Head of caudate nucleus (tissue), 42 donors: ENCODE measurements at regions not wholly inside any gene's neighbourhood (a gene's known extent, or its start where the extent isn't known, plus 50 kb on each side); places are given as distances from the start of the nearest gene placed in this dataset.
"Not testable (repeated sequence)": the region's sequence is repeated elsewhere in the genome, so short reads cannot be mapped to it uniquely, and the experiment has no call there.

ENCODE experiments used
- DNase-seq, 42 donors: peaks; one replicate each; pipeline versions ENCODE4 v3.0.0 to v3.0.0-alpha.2; 2020 to 2021; ENCODE audit warnings: mixed read lengths in 7 of 42
- intact Hi-C: fragments of 100-400 bp; cut with DNase I; formaldehyde crosslinking; loops from one replicate; pipeline ENCODE4 v1.15.0; 2022

DNA sequence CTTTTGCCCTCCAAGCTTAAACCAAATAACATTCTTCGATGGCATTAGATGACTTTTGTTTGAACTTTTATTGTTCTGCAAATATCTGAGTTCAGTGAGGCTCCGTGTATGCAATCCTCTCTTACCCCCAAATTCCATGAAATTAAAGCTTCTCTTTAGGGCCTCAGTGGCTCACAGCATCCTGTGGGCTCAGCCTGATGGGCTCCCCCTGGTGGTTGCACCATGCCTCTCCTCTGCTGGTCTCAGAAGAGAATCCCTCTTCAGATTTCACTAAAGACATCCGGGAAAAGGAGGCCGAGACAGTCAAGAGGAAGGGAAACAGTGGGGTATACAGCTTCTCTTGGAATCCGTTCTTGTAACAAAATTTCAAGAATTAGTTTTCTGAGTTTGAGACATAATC is 331.6 kb upstream of the NT5E start:
- intact Hi-C loops, result no loop called here
- no peak for DNase-seq

DNA sequence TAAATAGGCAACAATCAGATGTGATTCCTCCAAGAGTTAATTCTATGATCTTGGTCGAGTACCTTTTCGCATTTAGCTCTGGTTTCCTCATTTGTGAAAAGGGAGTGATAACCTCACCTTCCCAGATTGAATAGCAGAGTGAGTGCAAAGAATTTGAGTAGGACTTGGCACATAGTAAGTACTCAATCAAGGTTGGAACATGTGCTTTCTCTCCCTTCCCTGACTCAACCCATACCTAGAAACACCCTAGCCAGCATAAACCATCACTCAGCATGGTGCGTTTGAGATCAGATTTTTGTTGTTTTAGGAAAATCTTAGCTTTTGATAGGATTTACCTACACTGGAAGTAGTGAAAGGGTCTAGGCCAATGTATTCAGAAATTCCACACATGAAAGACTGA is 333.4 kb upstream of the NT5E start:
- intact Hi-C loops, result no loop called here
- DNase-seq, result no peak

DNA sequence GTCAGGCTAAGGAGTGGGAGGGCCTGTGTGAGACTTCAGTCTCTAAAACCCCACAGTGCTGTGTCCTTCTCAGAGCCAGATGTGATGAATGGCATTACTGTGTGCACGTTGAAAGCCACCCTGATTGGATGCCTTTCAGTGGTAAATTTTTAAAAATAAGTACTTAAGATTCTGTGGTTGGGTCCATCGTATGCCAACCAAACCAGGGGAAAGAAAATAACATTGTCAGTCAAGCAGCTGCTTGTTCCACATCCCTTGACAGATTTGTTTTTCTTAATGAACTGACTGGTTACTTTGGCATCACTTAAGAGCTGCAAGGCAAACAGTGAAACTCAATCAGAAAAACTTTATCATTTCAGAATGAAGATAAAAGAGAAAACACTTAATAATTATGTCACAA is 334.0 kb upstream of the NT5E start:
- intact Hi-C loops, result no loop called here
- DNase-seq, result no peak

DNA sequence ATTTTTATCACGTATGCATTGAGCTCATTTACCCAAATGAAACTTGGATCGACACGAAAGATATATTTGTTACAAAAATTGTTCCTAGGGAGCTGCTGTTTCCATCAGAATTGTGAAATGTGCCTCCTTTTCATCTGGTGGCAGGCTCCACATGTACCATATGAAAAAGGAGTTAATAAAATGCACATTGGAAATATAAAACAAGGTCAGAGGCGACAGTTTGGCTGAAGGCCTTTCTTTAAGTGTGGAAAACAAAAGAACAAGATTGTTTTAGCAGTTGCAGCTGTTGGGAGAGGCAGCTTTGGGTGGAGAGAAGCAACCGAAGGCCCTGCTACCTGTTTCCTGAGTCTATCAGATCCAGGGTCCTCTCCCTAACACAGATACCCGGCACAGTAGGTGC is 334.5 kb upstream of the NT5E start:
- intact Hi-C loops, result no loop called here
- DNase-seq, result no peak

DNA sequence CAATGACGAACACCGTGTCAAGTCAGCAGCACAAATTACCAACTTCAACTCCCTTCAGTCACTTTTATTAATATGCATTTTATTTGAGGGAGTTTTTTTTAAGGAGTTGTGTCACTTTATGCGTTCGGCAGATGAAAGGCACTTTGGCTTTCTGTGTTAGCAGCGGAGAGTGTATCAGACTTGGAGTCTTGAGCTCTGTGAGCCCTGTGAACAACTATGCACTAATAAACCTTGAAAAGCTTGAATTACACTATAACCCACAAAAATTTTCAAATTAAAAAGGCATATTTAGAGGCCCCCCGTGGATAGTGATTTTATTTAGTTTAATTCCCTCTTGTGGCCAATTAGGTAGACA is 335.3 kb upstream of the NT5E start:
- intact Hi-C loops, result no loop called here
- DNase-seq, result no peak

DNA sequence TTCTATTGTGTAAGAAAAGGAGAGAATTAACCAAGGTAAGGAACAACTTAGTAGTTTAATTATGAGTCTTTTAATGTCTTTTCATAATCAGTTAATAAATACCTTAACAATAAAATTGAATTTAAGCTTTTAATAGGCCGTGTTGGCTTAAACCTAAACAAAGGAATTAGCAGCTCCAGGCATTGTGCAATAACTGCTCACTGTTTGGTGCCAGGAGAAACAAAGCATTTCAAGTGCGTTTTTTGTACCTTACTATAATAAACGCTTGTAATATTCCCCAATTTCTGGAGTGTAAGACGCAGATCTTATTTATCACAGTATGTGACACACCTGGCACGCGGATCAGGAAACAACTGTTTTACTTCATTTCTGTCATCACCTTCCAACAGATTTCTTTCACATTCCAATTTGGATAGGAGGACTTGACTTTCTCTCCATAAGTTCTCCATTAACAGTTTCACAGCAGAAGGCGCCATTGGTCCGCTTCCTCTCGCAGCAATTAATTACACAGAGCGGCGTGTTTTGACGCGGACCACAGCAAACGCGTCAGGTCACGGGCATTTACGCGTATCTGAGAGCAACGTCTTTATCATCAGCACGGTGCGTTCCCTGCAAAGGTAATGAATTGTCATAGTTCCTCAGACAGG is 335.8 kb upstream of the NT5E start:
- intact Hi-C loops, result no loop called here

DNA sequence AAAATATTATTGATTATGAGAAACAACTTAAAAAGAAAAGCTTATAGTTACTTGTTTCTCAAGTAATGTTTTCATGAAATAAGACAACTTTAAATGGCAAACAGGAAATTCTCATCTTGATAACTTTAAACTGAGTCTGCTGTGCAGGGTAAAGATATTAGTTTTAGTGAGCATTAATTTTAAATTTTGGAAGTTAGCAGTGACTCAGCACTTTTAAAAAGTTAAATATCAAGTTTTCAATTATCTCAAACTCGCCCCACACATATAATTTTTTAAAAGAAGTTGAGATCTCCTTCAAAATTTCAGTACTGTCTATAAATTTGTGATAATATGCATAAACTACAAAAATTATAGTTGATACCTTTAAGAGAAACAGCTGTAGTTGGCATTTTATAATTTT is 337.3 kb upstream of the NT5E start:
- intact Hi-C loops, result no loop called here
- no peak for DNase-seq

More for the DNA sequence above, 335.8 kb upstream of the NT5E start:
- peak in 10 of 42 donors; percentile 1 to 27 (median 8) for DNase-seq

DNA sequence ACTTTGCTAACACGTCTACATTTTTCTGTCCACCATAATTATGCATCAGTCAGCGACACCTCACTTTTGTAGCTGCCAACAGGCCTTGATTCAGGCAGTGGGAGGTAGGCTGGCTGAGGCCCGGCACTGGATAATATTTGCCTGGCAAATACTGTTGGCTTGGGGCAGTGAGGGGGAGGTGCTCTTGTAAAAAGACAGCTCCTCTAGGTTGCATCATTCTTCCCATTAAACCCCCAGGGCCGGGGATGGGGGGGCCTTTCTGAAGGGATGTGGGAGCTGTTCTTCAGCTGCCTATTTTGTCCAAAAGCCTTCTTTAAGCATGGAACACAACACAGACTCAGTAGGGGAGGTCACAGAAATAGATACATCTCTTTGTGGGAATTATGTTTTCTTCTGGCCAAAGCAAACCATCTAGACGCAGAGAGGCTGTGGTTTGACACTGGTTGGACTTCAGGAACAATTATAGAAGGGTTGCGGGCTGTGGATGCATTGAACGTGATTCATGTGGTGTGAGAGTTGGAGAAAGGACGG is 338.3 kb upstream of the NT5E start:
- intact Hi-C loops, result no loop called here
- no peak for DNase-seq

DNA sequence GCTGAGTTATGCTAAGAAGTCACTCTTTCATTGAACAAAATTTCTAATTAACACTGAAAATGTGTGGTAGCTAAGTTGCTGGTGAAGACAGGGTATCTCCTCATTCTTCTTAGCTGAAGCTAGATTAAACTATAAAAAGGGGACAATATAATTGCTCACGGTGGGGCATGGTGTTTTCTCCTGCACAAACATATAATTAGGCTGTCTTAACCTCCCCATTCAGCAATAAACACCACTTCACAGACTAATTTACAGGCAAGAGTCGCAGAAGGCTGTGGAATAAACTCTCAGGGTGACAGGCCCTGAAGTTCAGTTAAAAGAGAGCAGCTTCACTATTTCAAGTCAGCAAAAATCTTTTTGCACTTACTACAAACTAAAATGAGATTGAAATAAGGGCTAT is 338.9 kb upstream of the NT5E start:
- intact Hi-C loops, result no loop called here
- DNase-seq, result no peak

DNA sequence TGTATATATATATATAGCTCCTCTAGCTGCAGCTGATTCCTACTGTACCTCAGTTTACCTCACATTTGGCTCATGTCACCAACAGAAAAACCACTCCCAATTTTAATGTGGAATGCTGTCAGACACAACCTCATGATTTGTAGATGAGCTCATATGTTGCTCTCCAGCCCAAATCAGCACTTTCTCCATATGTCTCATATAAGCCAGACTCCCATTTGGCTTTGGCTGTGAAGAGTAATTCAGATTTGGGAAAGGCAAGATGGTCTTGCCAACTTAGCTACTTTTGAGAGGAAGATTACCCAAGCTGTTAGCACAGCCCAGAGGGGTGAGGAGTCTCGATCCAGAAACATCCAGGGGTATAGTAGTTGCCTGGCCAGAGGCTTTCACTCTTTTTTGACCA is 342.2 kb upstream of the NT5E start:
- intact Hi-C loops, result no loop called here
- DNase-seq, result no peak

DNA sequence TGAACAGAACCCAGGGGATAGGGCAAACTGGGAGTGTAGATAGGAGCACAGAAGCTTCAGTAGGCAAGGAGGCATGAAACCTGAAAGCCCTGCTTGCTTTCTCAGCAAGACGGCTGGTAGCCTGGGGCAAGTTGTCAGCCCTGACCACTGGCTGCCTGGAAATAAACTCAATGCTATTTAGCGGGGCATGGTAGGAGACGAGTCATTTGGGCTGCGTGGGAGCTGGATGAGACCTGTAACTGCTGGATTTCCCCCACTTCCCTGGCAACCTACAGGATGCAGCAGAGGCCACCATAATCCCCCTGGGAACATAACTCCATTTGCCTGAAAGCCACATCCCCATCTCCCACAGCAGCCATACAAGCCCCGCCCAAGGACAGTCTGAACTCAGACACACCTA is 332.6 kb upstream of the TBX18 start:
- intact Hi-C loops, result no loop called here
- no peak for DNase-seq

DNA sequence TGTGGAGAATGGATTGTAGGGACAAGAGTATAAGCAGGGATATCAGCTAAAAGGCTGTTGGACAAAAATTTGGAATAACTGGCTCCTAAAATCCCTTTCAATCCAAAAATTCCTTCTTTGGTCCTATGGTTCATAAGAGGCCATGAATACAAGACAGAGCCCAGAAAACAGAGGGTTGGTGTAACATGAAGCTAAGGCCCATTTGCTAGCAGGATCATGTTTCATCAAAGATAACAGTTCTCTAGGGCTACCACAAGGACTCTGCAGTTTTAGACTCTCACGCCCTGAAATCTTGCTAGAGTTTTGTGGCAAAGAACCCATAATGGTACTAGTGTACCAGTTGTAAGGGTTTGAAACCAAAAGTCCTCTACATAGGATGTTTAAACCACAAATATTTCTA is 327.8 kb upstream of the TBX18 start:
- DNase-seq, result no peak
- intact Hi-C loops, result no loop called here

DNA sequence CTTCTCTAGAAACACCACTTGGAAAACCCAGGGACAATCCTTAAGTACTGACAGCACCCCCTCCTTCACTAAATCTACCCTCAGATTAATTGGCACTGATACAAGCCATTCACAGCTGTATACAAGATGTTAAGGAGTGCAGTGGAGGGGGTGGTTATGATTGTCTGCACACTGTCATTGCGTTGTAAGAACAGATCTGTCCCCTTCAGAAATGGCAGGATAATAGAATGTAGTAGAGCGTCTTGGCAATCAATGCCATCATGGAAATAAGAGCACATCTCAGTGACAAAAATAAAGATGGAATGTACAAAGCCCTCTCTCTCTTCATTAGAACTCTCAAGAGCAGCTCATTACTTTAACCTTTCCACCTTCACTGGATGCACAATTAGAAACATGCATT is 324.9 kb upstream of the TBX18 start:
- intact Hi-C loops, result no loop called here
- DNase-seq, result no peak

DNA sequence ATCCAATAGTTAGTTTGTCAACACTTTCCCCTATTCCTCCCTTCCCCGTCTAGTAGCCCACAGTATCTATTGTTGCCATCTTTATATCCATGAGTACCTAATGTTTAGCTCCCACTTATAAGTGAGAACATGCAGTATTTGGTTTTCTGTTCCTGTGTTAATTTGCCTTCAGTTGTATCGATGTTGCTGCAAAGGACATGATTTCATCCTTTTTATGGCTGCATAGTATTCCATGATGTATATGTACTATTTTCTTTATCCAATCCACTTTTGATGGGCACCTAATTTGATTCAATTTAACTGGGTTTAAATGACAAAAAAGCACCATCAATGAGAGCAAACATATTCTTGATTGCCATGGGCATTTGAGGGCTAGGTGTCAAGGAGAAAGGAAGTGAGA is 321.5 kb upstream of the TBX18 start:
- intact Hi-C loops, result no loop called here
- DNase-seq, result no peak

DNA sequence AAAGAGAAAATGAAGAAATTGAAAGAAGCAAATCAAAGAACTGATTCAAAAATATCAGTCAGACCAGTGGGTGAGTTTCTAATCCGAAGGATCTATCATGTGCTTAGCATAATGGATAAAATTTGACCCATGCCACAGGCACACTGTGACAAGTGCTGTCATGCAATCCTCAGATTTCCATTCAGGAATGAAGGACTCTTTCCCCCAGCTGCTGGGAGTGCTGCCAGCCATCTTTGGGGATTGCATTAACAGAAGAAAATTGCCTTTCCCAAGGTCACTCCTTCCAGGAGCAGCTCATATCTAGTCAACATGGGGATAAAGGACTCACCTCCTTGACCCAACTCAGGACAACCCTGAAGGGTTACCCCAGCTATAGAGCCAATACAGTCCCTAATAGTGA is 316.7 kb upstream of the TBX18 start:
- intact Hi-C loops, result no loop called here

DNA sequence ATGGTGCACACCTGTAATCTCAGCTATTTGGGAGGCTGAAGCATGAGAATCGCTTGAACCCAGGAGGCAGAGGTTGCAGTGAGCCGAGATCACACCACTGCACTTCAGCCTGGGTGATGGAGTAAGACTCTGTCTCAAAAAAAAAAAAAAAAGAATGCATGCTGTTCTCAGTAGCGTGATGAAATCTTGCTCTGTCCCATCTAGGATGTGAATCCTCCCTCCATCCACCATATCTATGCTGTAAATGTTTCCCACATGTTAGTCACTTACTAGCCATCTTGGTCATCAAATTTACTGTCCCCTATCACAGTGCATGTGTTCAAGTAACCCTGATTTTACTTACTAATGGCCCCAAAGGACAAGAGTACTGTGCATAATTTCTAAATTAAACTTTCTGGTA is 315.4 kb upstream of the TBX18 start:
- no peak for DNase-seq
- intact Hi-C loops, result no loop called here

More for the DNA sequence above, 316.7 kb upstream of the TBX18 start:
- DNase-seq, result no peak

DNA sequence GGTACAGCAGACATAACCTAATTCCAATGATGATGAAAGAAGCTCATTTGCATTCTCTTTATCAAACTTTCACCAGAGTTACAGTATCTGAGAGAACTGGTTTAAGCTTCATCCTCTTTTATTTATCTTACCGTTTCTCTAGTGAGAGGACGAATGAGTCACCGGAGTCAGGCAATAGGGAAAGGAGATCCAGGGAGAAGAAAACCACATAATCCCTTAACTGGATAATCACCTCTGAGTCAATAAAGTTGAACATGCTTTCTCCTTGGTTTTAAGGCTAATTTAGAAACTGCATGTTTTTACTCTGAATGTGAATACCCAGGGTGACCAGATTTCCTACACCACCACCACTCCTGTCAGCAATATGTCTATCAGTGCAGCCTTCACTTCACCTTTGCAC is 313.7 kb upstream of the TBX18 start:
- intact Hi-C loops, result no loop called here
- no peak for DNase-seq

DNA sequence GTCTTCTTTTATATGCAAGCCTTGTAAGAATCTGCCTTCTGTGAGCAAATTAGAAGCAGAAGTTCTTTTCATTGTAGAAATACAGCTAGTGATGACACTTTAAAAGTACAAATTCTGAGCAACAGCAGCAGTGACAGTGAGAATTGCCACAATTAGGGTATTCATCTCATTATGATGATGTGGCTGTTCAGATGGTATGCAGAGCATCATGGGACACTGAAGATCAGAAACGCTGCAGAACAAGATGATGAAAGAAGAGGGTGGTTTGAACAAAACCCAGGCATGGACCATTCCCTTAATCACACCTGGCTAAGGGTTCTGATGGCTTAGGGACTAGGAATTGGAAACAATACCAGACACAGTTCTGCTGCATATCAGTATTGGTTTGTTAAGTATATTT is 312.7 kb upstream of the TBX18 start:
- intact Hi-C loops, result no loop called here
- peak in 1 of 42 donors; percentile 4 for DNase-seq

DNA sequence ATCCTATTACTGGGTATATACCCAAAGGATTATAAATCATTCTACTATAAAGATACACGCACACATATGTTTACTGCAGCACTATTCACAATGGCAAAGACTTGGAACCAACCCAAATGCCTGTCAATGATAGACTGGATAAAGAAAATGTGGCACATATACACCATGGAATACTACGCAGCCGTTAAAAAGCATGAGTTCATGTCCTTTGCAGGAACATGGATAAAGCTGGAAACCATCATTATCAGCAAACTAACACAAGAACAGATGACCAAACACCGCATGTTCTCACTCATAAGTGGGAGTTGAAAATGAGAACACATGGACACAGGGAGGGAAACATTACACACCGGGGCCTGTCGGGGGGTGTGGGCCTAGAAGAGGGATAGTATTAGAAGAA is 307.4 kb upstream of the TBX18 start:
- DNase-seq, intact Hi-C loops: not testable (repeated sequence)

DNA sequence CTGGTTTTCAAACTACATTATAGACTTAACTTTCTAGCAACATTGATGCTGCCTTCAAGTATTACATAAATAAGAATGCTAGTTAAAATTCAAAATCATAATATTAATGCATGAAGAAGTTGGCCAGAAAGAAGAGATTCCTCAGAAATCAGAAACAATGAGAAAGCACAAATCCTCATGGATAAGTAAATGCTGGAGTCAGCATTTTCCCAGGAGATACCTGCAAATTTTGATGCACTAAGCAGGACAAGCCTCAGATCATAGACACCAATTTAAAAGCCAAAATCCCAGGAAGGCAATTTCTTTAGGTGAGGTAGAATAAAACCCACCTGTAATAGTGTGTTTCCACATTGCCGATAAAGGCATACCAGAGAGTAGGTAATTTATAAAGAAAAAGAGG is 305.2 kb upstream of the TBX18 start:
- DNase-seq, result no peak
- intact Hi-C loops, result no loop called here

DNA sequence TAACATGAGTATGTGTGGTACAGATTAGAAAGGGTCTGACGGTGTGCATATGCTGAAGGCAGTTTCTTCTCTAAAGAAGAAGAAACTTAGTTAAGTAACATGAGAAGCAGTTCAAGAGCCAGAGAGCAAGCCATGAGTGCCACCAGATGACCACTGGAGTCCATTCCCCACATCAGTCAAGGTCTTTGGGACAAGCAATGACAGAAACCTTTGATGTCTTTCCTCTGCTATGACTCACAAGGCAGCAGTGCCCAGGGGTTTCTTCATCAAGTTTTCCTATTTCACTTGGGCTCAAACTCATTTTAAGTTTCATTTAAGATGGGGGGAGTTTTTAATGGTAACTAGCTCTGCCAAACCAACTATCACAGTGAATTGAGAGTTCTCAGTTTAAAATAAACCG is 303.8 kb upstream of the TBX18 start:
- no peak for DNase-seq
- intact Hi-C loops, result no loop called here

DNA sequence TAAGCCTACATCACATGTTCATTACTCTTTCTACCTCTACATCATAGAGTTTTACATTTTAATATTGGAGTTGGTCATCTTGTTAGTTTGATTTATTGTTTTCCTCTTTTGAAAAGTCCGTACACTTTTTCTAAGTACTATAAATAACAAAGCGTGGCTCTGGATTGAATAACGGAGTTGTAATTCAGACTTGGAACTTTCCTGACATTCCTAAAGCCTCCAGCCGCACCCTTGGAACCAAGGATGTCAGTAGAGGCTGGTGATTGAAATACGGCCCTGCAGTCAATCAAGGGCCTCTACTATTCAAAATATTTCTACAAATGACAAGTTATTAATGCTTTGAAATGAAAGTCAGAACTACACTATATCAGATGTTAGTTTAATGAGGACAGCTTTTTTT is 301.9 kb upstream of the TBX18 start:
- intact Hi-C loops, result no loop called here
- no peak for DNase-seq
